ENCODE measurements at regions not wholly inside any gene's neighbourhood (a gene's known extent, or its start where the extent isn't known, plus 50 kb on each side); places are given as distances from the start of the nearest gene placed in this dataset.
"Not testable (repeated sequence)": the region's sequence is repeated elsewhere in the genome, so short reads cannot be mapped to it uniquely, and the experiment has no call there.

GRCh38 chr2:66632882-66633281, 198.0 kb downstream of the MEIS1 start:
- H3K4me3 ChIP-seq (ENCODE audit: low read length); H3K9me2 ChIP-seq (ENCODE audit: insufficient read depth, low read length); H3K79me2 ChIP-seq (replicated peaks; ENCODE audit: insufficient read depth, low read length); H3K36me3 ChIP-seq (ENCODE audit: insufficient read depth, low read length); H4K20me1 ChIP-seq (ENCODE audit: insufficient read depth); H3K9me3 ChIP-seq (ENCODE audit: low read length); H3F3A ChIP-seq (ENCODE audit: insufficient read depth, low read length, poor library complexity, severe bottlenecking); H3K4me2 ChIP-seq (ENCODE audit: low read length); H2AFZ ChIP-seq (ENCODE audit: low read depth, low read length); H3K27ac ChIP-seq (ENCODE audit: low read length); H3K27me3 ChIP-seq (ENCODE audit: insufficient read depth, low read depth, low read length); H3K9ac ChIP-seq (ENCODE audit: low read length): not testable (repeated sequence)

GRCh38 chr2:66633631-66634030, 198.7 kb downstream of the MEIS1 start:
- Histone ChIP-seq H3K27ac (ENCODE audit: low read length) (no peak overlapping the region), H3K9ac (ENCODE audit: low read length) (no peak overlapping the region), H3K79me2 (replicated peaks; ENCODE audit: insufficient read depth, low read length) (no peaks in the 10 kb centered on the region), H3K9me2 (ENCODE audit: insufficient read depth, low read length) (no peaks in the 10 kb centered on the region), H3K4me2 (ENCODE audit: low read length) (no peak overlapping the region), H3K9me3 (ENCODE audit: low read length) (no peaks in the 10 kb centered on the region), H3F3A (ENCODE audit: insufficient read depth, low read length, poor library complexity, severe bottlenecking) (no peaks in the 10 kb centered on the region), H3K27me3 (ENCODE audit: insufficient read depth, low read depth, low read length) (no peaks in the 10 kb centered on the region), H4K20me1 (ENCODE audit: insufficient read depth) (no peaks in the 10 kb centered on the region), H2AFZ (ENCODE audit: low read depth, low read length) (no peak overlapping the region), H3K4me3 (ENCODE audit: low read length) (no peak overlapping the region), H3K36me3 (ENCODE audit: insufficient read depth, low read length) (no peaks in the 10 kb centered on the region)
- TF ChIP-seq POLR2AphosphoS5 (IDR thresholded peaks at IDR 0.05) (no peak), EZH2 (IDR thresholded peaks at IDR 0.05; ENCODE audit: borderline replicate concordance, insufficient read depth, low read length, poor library complexity, severe bottlenecking) (no peak), SMC3 (conservative IDR thresholded peaks at IDR 0.05; ENCODE audit: poor library complexity) (no peak), EP300 (conservative IDR thresholded peaks at IDR 0.05; ENCODE audit: poor library complexity, severe bottlenecking) (no peak), REST (IDR thresholded peaks at IDR 0.05; ENCODE audit: borderline replicate concordance) (no peak), RAD21 (conservative IDR thresholded peaks at IDR 0.05) (no peak), MXI1 (conservative IDR thresholded peaks at IDR 0.05; ENCODE audit: poor library complexity, severe bottlenecking) (no peak), TAF1 (IDR thresholded peaks at IDR 0.05; ENCODE audit: low read depth) (no peak), CTCF (IDR thresholded peaks at IDR 0.05; ENCODE audit: poor library complexity, severe bottlenecking) (no peak)

- Histone ChIP-seq H3K9me2 (ENCODE audit: insufficient read depth, low read length) (no peaks in the 10 kb centered on the region), H3F3A (ENCODE audit: insufficient read depth, low read length, poor library complexity, severe bottlenecking) (no peaks in the 10 kb centered on the region), H3K27me3 (ENCODE audit: insufficient read depth, low read depth, low read length) (no peaks in the 10 kb centered on the region), H2AFZ (ENCODE audit: low read depth, low read length) (no peak overlapping the region), H4K20me1 (ENCODE audit: insufficient read depth) (no peaks in the 10 kb centered on the region), H3K79me2 (replicated peaks; ENCODE audit: insufficient read depth, low read length) (no peaks in the 10 kb centered on the region), H3K9me3 (ENCODE audit: low read length) (no peaks in the 10 kb centered on the region), H3K4me2 (ENCODE audit: low read length) (no peak overlapping the region), H3K4me3 (ENCODE audit: low read length) (no peak overlapping the region), H3K36me3 (ENCODE audit: insufficient read depth, low read length) (no peaks in the 10 kb centered on the region), H3K9ac (ENCODE audit: low read length) (no peak overlapping the region), H3K27ac (ENCODE audit: low read length) (no peak overlapping the region)
- TF ChIP-seq POLR2AphosphoS5 (IDR thresholded peaks at IDR 0.05), result no peak
Observed at GRCh38 chr2:66634784-66635183, 199.9 kb downstream of the MEIS1 start.
